ENCODE measurements at regions not wholly inside any gene's neighbourhood (a gene's known extent, or its start where the extent isn't known, plus 50 kb on each side); places are given as distances from the start of the nearest gene placed in this dataset.
"Not testable (repeated sequence)": the region's sequence is repeated elsewhere in the genome, so short reads cannot be mapped to it uniquely, and the experiment has no call there.

GRCh38 chr16:72597938-72598337 lies 426.0 kb upstream of the PMFBP1 start:
- no peaks in the 10 kb centered on the region for H3K4me1 ChIP-seq
- H3K4me3 ChIP-seq, result no peak overlapping the region
- no peak for DNase-seq (ENCODE audit: extremely low spot score in 2 of 2)
- TF ChIP-seq CTCF (IDR thresholded peaks at IDR 0.05) (no peak), POLR2A (IDR thresholded peaks at IDR 0.05) (no peak), POLR2AphosphoS5 (IDR thresholded peaks at IDR 0.05; ENCODE audit: insufficient read depth in 1 of 2, low read depth in 1 of 2) (no peak)
- no peaks in the 10 kb centered on the region for H3K9me3 ChIP-seq
- no peaks in the 10 kb centered on the region for H3K27me3 ChIP-seq
- H3K27ac ChIP-seq, result no peak overlapping the region
- intact Hi-C loops (cut with DNase I), result no loop called here
- H3K36me3 ChIP-seq, result no peaks in the 10 kb centered on the region

GRCh38 chr16:72596373-72596772 lies 424.4 kb upstream of the PMFBP1 start:
- DNase-seq (ENCODE audit: extremely low spot score in 2 of 2), result no peak
- no peak overlapping the region for H3K4me3 ChIP-seq
- no peaks in the 10 kb centered on the region for H3K4me1 ChIP-seq
- no peaks in the 10 kb centered on the region for H3K9me3 ChIP-seq
- TF ChIP-seq CTCF (IDR thresholded peaks at IDR 0.05) (no peak), POLR2A (IDR thresholded peaks at IDR 0.05) (no peak), POLR2AphosphoS5 (IDR thresholded peaks at IDR 0.05; ENCODE audit: insufficient read depth in 1 of 2, low read depth in 1 of 2) (no peak)
- H3K27me3 ChIP-seq, result no peaks in the 10 kb centered on the region
- intact Hi-C loops (cut with DNase I), result no loop called here
- H3K36me3 ChIP-seq, result no peaks in the 10 kb centered on the region
- no peak overlapping the region for H3K27ac ChIP-seq

GRCh38 chr16:72590151-72590937 lies 418.4 kb upstream of the PMFBP1 start:
- Histone ChIP-seq H3K27me3 (no peaks in the 10 kb centered on the region), H3K9me3 (no peaks in the 10 kb centered on the region), H3K36me3 (no peaks in the 10 kb centered on the region), H3K4me3 (no peak overlapping the region), H3K4me1 (no peaks in the 10 kb centered on the region), H3K27ac (no peak overlapping the region)
- intact Hi-C loops (cut with DNase I), result no loop called here
- TF ChIP-seq POLR2A (IDR thresholded peaks at IDR 0.05) (no peak), POLR2AphosphoS5 (IDR thresholded peaks at IDR 0.05; ENCODE audit: insufficient read depth in 1 of 2, low read depth in 1 of 2) (no peak), CTCF (IDR thresholded peaks at IDR 0.05) (no peak)
- no peak for DNase-seq (ENCODE audit: extremely low spot score in 2 of 2)

- TF ChIP-seq POLR2AphosphoS5 (IDR thresholded peaks at IDR 0.05; ENCODE audit: insufficient read depth in 1 of 2, low read depth in 1 of 2) (no peak), CTCF (IDR thresholded peaks at IDR 0.05) (no peak), POLR2A (IDR thresholded peaks at IDR 0.05) (no peak)
- no peaks in the 10 kb centered on the region for H3K27me3 ChIP-seq
- intact Hi-C loops (cut with DNase I), result no loop called here
- H3K4me1 ChIP-seq, result no peaks in the 10 kb centered on the region
- H3K9me3 ChIP-seq, result no peaks in the 10 kb centered on the region
- H3K36me3 ChIP-seq, result no peaks in the 10 kb centered on the region
- no peak overlapping the region for H3K4me3 ChIP-seq
- no peak overlapping the region for H3K27ac ChIP-seq
- no peak for DNase-seq (ENCODE audit: extremely low spot score in 2 of 2)
These were observed 416.6 kb upstream of the PMFBP1 start for GRCh38 chr16:72588551-72588950.

GRCh38 chr16:72578061-72578460 lies 406.1 kb upstream of the PMFBP1 start:
- H3K27me3 ChIP-seq; H3K27ac ChIP-seq; intact Hi-C loops (cut with DNase I); H3K4me3 ChIP-seq; DNase-seq (ENCODE audit: extremely low spot score in 2 of 2); H3K36me3 ChIP-seq; H3K4me1 ChIP-seq; H3K9me3 ChIP-seq: not testable (repeated sequence)

Measured in vagina (tissue), 2 donors.